Uterus (tissue), 3 donors: ENCODE measurements at regions not wholly inside any gene's neighbourhood (a gene's known extent, or its start where the extent isn't known, plus 50 kb on each side); places are given as distances from the start of the nearest gene placed in this dataset.

ENCODE experiments used
- DNase-seq, 2 donors: peaks; one replicate each; pipeline ENCODE4 v3.0.0-alpha.2; 2019 to 2020
- H3K27ac ChIP-seq, 2 donors: fragments of 200-600 bp; sonication (generic); 1 replicate in 1 of 2; 2 replicates in 1 of 2; pipeline ENCODE4 v1.5.1; 2016 to 2018
- H3K27me3 ChIP-seq, 2 donors: fragments of 200-600 bp; sonication (generic); one replicate each; pipeline ENCODE4 v1.5.1; 2018 to 2019; ENCODE audit warnings: control low read depth in 1 of 2
- H3K36me3 ChIP-seq, 2 donors: fragments of 200-600 bp; sonication (generic); one replicate each; pipeline ENCODE4 v1.5.1; 2019; ENCODE audit warnings: control low read depth in 1 of 2
- H3K4me1 ChIP-seq, 2 donors: fragments of 200-600 bp; sonication (generic); one replicate each; pipeline ENCODE4 v1.5.1; 2018 to 2019; ENCODE audit warnings: control low read depth in 1 of 2
- H3K4me3 ChIP-seq, 2 donors: fragments of 200-600 bp; sonication (generic); 1 replicate in 1 of 2; 2 replicates in 1 of 2; pipeline ENCODE4 v1.5.1; 2018 to 2019; ENCODE audit warnings: mild to moderate bottlenecking in 1 of 2
- H3K9me3 ChIP-seq, 2 donors: fragments of 200-600 bp; sonication (generic); one replicate each; pipeline ENCODE4 v1.5.1; 2019; ENCODE audit warnings: control low read depth in 1 of 2
- CTCF ChIP-seq, 4 experiments: fragments of 200-600 bp in 2 of 4; fragments of 450-650 bp in 2 of 4; sonication (generic) in 2 of 4; IDR thresholded peaks; one replicate each; pipeline ENCODE4 v1.5.1; 2016 to 2019; ENCODE audit warnings: antibody characterized with exemption in 4 of 4, mild to moderate bottlenecking in 2 of 4, moderate library complexity in 1 of 4
- POLR2A ChIP-seq, 2 donors: fragments of 450-650 bp; IDR thresholded peaks; one replicate each; pipeline ENCODE4 v1.6.1; 2016; ENCODE audit warnings: antibody characterized with exemption in 2 of 2, mild to moderate bottlenecking in 1 of 2, moderate library complexity in 1 of 2
- intact Hi-C: fragments of 100-400 bp; cut with DNase I; formaldehyde crosslinking; loops from one replicate; pipeline ENCODE4 v1.15.1; 2023; ENCODE audit warnings: low total_unique reads
- donor health status: DM: yes; HTN: yes; CAD: no.

- H3K36me3 ChIP-seq = no peaks in the 10 kb centered on the region
- no peak overlapping the region for H3K27ac ChIP-seq
- H3K4me3 ChIP-seq = no peak overlapping the region
- intact Hi-C loops = no loop called here
- TF ChIP-seq CTCF (IDR thresholded peaks at IDR 0.05) = no peak
- no peak for TF ChIP-seq POLR2A (IDR thresholded peaks at IDR 0.05)
- H3K27me3 ChIP-seq = no peaks in the 10 kb centered on the region
- H3K4me1 ChIP-seq = no peaks in the 10 kb centered on the region
- H3K9me3 ChIP-seq = peaks cover 0 to 5% of the 10 kb centered on the region in 2 donors
- no peak for DNase-seq
These were observed 128.9 kb upstream of the OTOS start for GRCh38 chr2:240269380-240269779.

- Histone ChIP-seq H3K4me1 (no peaks in the 10 kb centered on the region), H3K9me3 (peaks cover 0 to 5% of the 10 kb centered on the region in 2 donors), H3K4me3 (no peak overlapping the region), H3K36me3 (no peaks in the 10 kb centered on the region), H3K27ac (no peak overlapping the region), H3K27me3 (no peaks in the 10 kb centered on the region)
- intact Hi-C loops = no loop called here
- DNase-seq = no peak
- no peak for TF ChIP-seq POLR2A (IDR thresholded peaks at IDR 0.05)
- no peak for TF ChIP-seq CTCF (IDR thresholded peaks at IDR 0.05)
These were observed 129.4 kb upstream of the OTOS start for GRCh38 chr2:240269886-240270285.

- TF ChIP-seq CTCF (IDR thresholded peaks at IDR 0.05) = no peak
- TF ChIP-seq POLR2A (IDR thresholded peaks at IDR 0.05) = no peak
- peaks cover 0 to 5% of the 10 kb centered on the region in 2 donors for H3K9me3 ChIP-seq
- H3K4me3 ChIP-seq = no peak overlapping the region
- intact Hi-C loops = no loop called here
- H3K27me3 ChIP-seq = no peaks in the 10 kb centered on the region
- no peak overlapping the region for H3K27ac ChIP-seq
- H3K4me1 ChIP-seq = no peaks in the 10 kb centered on the region
- no peaks in the 10 kb centered on the region for H3K36me3 ChIP-seq
- no peak for DNase-seq
These were observed 131.4 kb upstream of the OTOS start for GRCh38 chr2:240271716-240272341.

GRCh38 chr2:240275386-240275785, 134.9 kb upstream of the OTOS start:
- H3K27ac ChIP-seq = no peak overlapping the region
- DNase-seq = no peak
- H3K9me3 ChIP-seq = peaks cover 0 to 5% of the 10 kb centered on the region in 2 donors
- intact Hi-C loops = no loop called here
- H3K36me3 ChIP-seq = no peaks in the 10 kb centered on the region
- no peak for TF ChIP-seq CTCF (IDR thresholded peaks at IDR 0.05)
- TF ChIP-seq POLR2A (IDR thresholded peaks at IDR 0.05) = no peak
- H3K27me3 ChIP-seq = no peaks in the 10 kb centered on the region
- H3K4me3 ChIP-seq = no peak overlapping the region
- H3K4me1 ChIP-seq = no peaks in the 10 kb centered on the region

GRCh38 chr2:240277073-240277806, 136.8 kb upstream of the OTOS start:
- Histone ChIP-seq H3K4me1 (no peaks in the 10 kb centered on the region), H3K27ac (no peak overlapping the region), H3K9me3 (peaks cover 0 to 4% of the 10 kb centered on the region in 2 donors), H3K27me3 (no peaks in the 10 kb centered on the region), H3K4me3 (no peak overlapping the region), H3K36me3 (no peaks in the 10 kb centered on the region)
- no peak for DNase-seq
- intact Hi-C loops = no loop called here
- no peak for TF ChIP-seq POLR2A (IDR thresholded peaks at IDR 0.05)
- TF ChIP-seq CTCF (IDR thresholded peaks at IDR 0.05) = no peak
